ENCODE measurements at regions not wholly inside any gene's neighbourhood (a gene's known extent, or its start where the extent isn't known, plus 50 kb on each side); places are given as distances from the start of the nearest gene placed in this dataset.

DNA sequence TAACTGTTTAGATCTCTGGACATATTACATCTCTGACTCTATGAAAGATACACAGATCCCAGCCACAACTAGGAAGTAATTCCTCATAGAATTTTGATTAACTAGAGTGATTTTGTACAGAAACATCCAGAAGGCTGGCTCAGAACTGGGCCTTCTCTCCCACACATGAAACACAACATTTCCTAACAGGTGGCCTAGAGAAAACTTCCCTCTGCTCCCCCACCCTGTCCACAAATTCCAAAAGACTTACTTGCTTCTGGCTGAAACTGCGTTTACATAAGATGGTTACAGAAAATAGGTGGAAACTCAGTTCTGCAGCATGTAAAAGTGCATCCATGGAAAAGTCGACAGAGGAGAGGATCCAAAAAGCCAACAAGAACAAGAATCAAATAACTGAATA is 132.9 kb downstream of the FZD1 start:
- no TSS peak for BruUV-seq (replicated peaks)
- TF ChIP-seq, protein P1, sequence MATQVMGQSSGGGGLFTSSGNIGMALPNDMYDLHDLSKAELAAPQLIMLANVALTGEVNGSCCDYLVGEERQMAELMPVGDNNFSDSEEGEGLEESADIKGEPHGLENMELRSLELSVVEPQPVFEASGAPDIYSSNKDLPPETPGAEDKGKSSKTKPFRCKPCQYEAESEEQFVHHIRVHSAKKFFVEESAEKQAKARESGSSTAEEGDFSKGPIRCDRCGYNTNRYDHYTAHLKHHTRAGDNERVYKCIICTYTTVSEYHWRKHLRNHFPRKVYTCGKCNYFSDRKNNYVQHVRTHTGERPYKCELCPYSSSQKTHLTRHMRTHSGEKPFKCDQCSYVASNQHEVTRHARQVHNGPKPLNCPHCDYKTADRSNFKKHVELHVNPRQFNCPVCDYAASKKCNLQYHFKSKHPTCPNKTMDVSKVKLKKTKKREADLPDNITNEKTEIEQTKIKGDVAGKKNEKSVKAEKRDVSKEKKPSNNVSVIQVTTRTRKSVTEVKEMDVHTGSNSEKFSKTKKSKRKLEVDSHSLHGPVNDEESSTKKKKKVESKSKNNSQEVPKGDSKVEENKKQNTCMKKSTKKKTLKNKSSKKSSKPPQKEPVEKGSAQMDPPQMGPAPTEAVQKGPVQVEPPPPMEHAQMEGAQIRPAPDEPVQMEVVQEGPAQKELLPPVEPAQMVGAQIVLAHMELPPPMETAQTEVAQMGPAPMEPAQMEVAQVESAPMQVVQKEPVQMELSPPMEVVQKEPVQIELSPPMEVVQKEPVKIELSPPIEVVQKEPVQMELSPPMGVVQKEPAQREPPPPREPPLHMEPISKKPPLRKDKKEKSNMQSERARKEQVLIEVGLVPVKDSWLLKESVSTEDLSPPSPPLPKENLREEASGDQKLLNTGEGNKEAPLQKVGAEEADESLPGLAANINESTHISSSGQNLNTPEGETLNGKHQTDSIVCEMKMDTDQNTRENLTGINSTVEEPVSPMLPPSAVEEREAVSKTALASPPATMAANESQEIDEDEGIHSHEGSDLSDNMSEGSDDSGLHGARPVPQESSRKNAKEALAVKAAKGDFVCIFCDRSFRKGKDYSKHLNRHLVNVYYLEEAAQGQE (IDR thresholded peaks at IDR 0.05; ENCODE audit: low read depth) = no peak
- TF ChIP-seq TCF7L2 (IDR thresholded peaks at IDR 0.05; ENCODE audit: borderline replicate concordance, extremely low read depth, insufficient read depth, insufficient read length) (no peak), SRF (IDR thresholded peaks at IDR 0.05; ENCODE audit: low read depth) (no peak), FOSL1 (IDR thresholded peaks at IDR 0.05; ENCODE audit: low read depth) (no peak)
- intact Hi-C loops (cut with micrococcal nuclease) = no loop called here
- no peak for ATAC-seq
- CTCF ChIA-PET = no interaction called here
- Histone ChIP-seq H3K79me2 (ENCODE audit: insufficient read depth, low read length) (no peaks in the 10 kb centered on the region), H3K27me3 (ENCODE audit: insufficient read depth, low read length) (no peaks in the 10 kb centered on the region), H3K4me3 (replicated peaks in 1 of 2; ENCODE audit: low read depth in 1 of 2, low read length in 2 of 2) (no peak overlapping the region), H3K4me2 (ENCODE audit: low read length) (no peak overlapping the region), H3K9ac (ENCODE audit: low read length) (no peak overlapping the region), H3K36me3 (ENCODE audit: control insufficient read depth in 1 of 2, insufficient read depth in 2 of 2, low read length in 2 of 2) (no peaks in the 10 kb centered on the region), H2AFZ (ENCODE audit: low read depth, low read length, poor library complexity, severe bottlenecking) (no peak overlapping the region), H4K20me1 (ENCODE audit: insufficient read depth) (no peaks in the 10 kb centered on the region), H3K4me1 (ENCODE audit: control insufficient read depth in 1 of 2, insufficient read depth in 2 of 2, low read length in 2 of 2) (peaks cover 0 to 4% of the 10 kb centered on the region in 2 experiments; a peak in 1 of 4 replicates), H3K9me2 (ENCODE audit: insufficient read depth) (no peaks in the 10 kb centered on the region), H3K27ac (ENCODE audit: low read depth, low read length) (no peak overlapping the region), H3K9me3 (ENCODE audit: control insufficient read depth in 1 of 2, insufficient read depth in 1 of 2, low read depth in 1 of 2, low read length in 2 of 2) (no peaks in the 10 kb centered on the region)
- RAD21 ChIA-PET (ENCODE audit: low non-redundant PET in 1 of 2, low total read pairs in 2 of 2, uncharacterized antibody in 2 of 2, unreplicated experiment in 2 of 2) = no interaction called here
- no peak for DNase-seq (ENCODE audit: low read depth, low spot score)
- POLR2A ChIA-PET = no interaction called here

DNA sequence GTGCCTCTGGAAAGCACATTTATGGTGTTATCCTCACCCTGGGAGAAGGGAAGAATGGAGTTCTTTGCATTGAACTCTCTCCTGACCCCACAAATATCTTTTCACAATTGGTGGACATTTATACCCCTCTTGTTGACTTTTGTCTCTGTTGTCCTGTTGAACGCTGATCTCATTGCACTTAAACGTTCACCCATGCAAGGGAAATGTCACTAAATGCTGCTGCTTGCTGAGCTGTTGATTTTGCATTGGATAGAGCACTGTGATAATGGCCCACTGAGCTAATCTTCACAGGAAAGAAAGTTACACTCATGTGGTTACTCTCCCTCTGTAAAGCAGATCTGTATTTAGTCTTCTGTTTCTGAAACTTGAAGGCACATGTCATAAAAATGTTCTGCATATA is 133.4 kb downstream of the FZD1 start:
- Histone ChIP-seq H2AFZ (ENCODE audit: low read depth, low read length, poor library complexity, severe bottlenecking) (no peak overlapping the region), H3K36me3 (ENCODE audit: control insufficient read depth in 1 of 2, insufficient read depth in 2 of 2, low read length in 2 of 2) (no peaks in the 10 kb centered on the region), H3K27me3 (ENCODE audit: insufficient read depth, low read length) (no peaks in the 10 kb centered on the region), H3K4me3 (replicated peaks in 1 of 2; ENCODE audit: low read depth in 1 of 2, low read length in 2 of 2) (no peak overlapping the region), H3K9me3 (ENCODE audit: control insufficient read depth in 1 of 2, insufficient read depth in 1 of 2, low read depth in 1 of 2, low read length in 2 of 2) (no peaks in the 10 kb centered on the region), H3K79me2 (ENCODE audit: insufficient read depth, low read length) (no peaks in the 10 kb centered on the region), H3K4me2 (ENCODE audit: low read length) (no peak overlapping the region), H4K20me1 (ENCODE audit: insufficient read depth) (no peaks in the 10 kb centered on the region), H3K27ac (ENCODE audit: low read depth, low read length) (no peak overlapping the region), H3K9me2 (ENCODE audit: insufficient read depth) (no peaks in the 10 kb centered on the region), H3K4me1 (ENCODE audit: control insufficient read depth in 1 of 2, insufficient read depth in 2 of 2, low read length in 2 of 2) (peaks cover 0 to 4% of the 10 kb centered on the region in 2 experiments; a peak in 1 of 4 replicates), H3K9ac (ENCODE audit: low read length) (no peak overlapping the region)
- intact Hi-C loops (cut with micrococcal nuclease) = no loop called here
- DNase-seq (ENCODE audit: low read depth, low spot score) = no peak
- CTCF ChIA-PET = no interaction called here
- ATAC-seq = no peak
- POLR2A ChIA-PET = no interaction called here
- TF ChIP-seq CEBPB (IDR thresholded peaks at IDR 0.05; ENCODE audit: low read depth) (no peak), SRF (IDR thresholded peaks at IDR 0.05; ENCODE audit: low read depth) (no peak), ZFX (IDR thresholded peaks at IDR 0.05) (no peak), TCF7L2 (IDR thresholded peaks at IDR 0.05; ENCODE audit: borderline replicate concordance, extremely low read depth, insufficient read depth, insufficient read length) (no peak), SP1 (IDR thresholded peaks at IDR 0.05; ENCODE audit: low read depth) (no peak), SIN3A (IDR thresholded peaks at IDR 0.05; ENCODE audit: low read depth) (no peak), CBX3 (IDR thresholded peaks at IDR 0.05; ENCODE audit: low read depth) (no peak), YY1 (IDR thresholded peaks at IDR 0.05; ENCODE audit: extremely low read depth, insufficient replicate concordance, low read depth, low read length) (no peak), POLR2AphosphoS5 (IDR thresholded peaks at IDR 0.05; ENCODE audit: low read depth, low read length) (no peak), MAX (IDR thresholded peaks at IDR 0.05) (no peak), RAD21 (IDR thresholded peaks at IDR 0.05; ENCODE audit: low read depth) (no peak), EZH2phosphoT487 (IDR thresholded peaks at IDR 0.05; ENCODE audit: borderline replicate concordance) (no peak), EZH2 (IDR thresholded peaks at IDR 0.05) (no peak), FOSL1 (IDR thresholded peaks at IDR 0.05; ENCODE audit: low read depth) (no peak)
- TF ChIP-seq, protein P2, sequence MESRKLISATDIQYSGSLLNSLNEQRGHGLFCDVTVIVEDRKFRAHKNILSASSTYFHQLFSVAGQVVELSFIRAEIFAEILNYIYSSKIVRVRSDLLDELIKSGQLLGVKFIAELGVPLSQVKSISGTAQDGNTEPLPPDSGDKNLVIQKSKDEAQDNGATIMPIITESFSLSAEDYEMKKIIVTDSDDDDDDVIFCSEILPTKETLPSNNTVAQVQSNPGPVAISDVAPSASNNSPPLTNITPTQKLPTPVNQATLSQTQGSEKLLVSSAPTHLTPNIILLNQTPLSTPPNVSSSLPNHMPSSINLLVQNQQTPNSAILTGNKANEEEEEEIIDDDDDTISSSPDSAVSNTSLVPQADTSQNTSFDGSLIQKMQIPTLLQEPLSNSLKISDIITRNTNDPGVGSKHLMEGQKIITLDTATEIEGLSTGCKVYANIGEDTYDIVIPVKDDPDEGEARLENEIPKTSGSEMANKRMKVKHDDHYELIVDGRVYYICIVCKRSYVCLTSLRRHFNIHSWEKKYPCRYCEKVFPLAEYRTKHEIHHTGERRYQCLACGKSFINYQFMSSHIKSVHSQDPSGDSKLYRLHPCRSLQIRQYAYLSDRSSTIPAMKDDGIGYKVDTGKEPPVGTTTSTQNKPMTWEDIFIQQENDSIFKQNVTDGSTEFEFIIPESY (IDR thresholded peaks at IDR 0.05; ENCODE audit: extremely low read depth, insufficient replicate concordance, low read length) = no peak
- no TSS peak for BruUV-seq (replicated peaks)
- RAD21 ChIA-PET (ENCODE audit: low non-redundant PET in 1 of 2, low total read pairs in 2 of 2, uncharacterized antibody in 2 of 2, unreplicated experiment in 2 of 2) = no interaction called here
